Panc1 (cell line): ENCODE measurements at regions not wholly inside any gene's neighbourhood (a gene's known extent, or its start where the extent isn't known, plus 50 kb on each side); places are given as distances from the start of the nearest gene placed in this dataset.

Experiments
- CTCF ChIP-seq: fragments of 450-650 bp; IDR thresholded peaks from 2 replicates; pipeline ENCODE4 v1.5.1; 2017; ENCODE audit warnings: mild to moderate bottlenecking
- POLR2AphosphoS5 ChIP-seq: IDR thresholded peaks from 2 replicates; pipeline ENCODE4 v1.6.1; 2012; ENCODE audit warnings: mild to moderate bottlenecking, low read depth, low read length, moderate library complexity
- SIN3A ChIP-seq: IDR thresholded peaks from 2 replicates; pipeline ENCODE4 v1.6.1; 2012; ENCODE audit warnings: low read depth, mild to moderate bottlenecking, low read length, moderate library complexity, borderline replicate concordance; ENCODE audit not compliant: insufficient read depth

- TF ChIP-seq CTCF (no peak), SIN3A (no peak), POLR2AphosphoS5 (no peak)
Observed at GRCh38 chr1:172726740-172727139, 67.8 kb downstream of the FASLG start.
